SK-N-SH treated with all-trans-retinoic acid at 6 μM for 48 hours (cell line): ENCODE measurements at regions not wholly inside any gene's neighbourhood (a gene's known extent, or its start where the extent isn't known, plus 50 kb on each side); places are given as distances from the start of the nearest gene placed in this dataset.

ENCODE experiments used
- ARNTL ChIP-seq: fragments of 450-650 bp; formaldehyde crosslinking; IDR thresholded peaks from 2 replicates; pipeline ENCODE4 v1.5.0; 2020; ENCODE audit warnings: low read depth, mild to moderate bottlenecking, moderate library complexity, borderline replicate concordance
- BACH2 ChIP-seq: fragments of 250-450 bp; sonication (Bioruptor Pico); IDR thresholded peaks from 2 replicates; pipeline ENCODE4 v1.9.0; 2021; ENCODE audit warnings: mild to moderate bottlenecking, borderline replicate concordance
- PPARA ChIP-seq: fragments of 250-450 bp; sonication (Bioruptor Pico); IDR thresholded peaks from 2 replicates; pipeline ENCODE4 v1.5.0; 2020; ENCODE audit warnings: mild to moderate bottlenecking, borderline replicate concordance
- RARB ChIP-seq: fragments of 250-450 bp; sonication (Bioruptor Pico); IDR thresholded peaks from 2 replicates; pipeline ENCODE4 v1.8.0; 2021; ENCODE audit warnings: mild to moderate bottlenecking, moderate library complexity
- SNAI2 ChIP-seq: fragments of 250-450 bp; sonication (Bioruptor Pico); IDR thresholded peaks from 2 replicates; pipeline ENCODE4 v1.5.0; 2020; ENCODE audit warnings: mild to moderate bottlenecking, moderate library complexity
- TOX ChIP-seq: fragments of 250-450 bp; sonication (Bioruptor Pico); IDR thresholded peaks from 2 replicates; pipeline ENCODE4 v1.8.0; 2021; ENCODE audit warnings: mild to moderate bottlenecking, moderate library complexity, borderline replicate concordance
- ZC3H10 ChIP-seq: fragments of 250-450 bp; sonication (Bioruptor Pico); IDR thresholded peaks from 2 replicates; pipeline ENCODE4 v1.5.1; 2021; ENCODE audit warnings: mild to moderate bottlenecking, moderate library complexity
- ZFP30 ChIP-seq: fragments of 450-650 bp; formaldehyde crosslinking; IDR thresholded peaks from 2 replicates; pipeline ENCODE4 v1.5.0; 2022; ENCODE audit warnings: mild to moderate bottlenecking, moderate library complexity
- ZNF565 ChIP-seq: fragments of 450-650 bp; formaldehyde crosslinking; conservative IDR thresholded peaks from 2 replicates; pipeline ENCODE4 v1.5.0; 2020; ENCODE audit warnings: low read depth, mild to moderate bottlenecking, moderate library complexity
- ZNF70 ChIP-seq: fragments of 450-650 bp; formaldehyde crosslinking; IDR thresholded peaks from 2 replicates; pipeline ENCODE4 v1.5.0; 2020; ENCODE audit warnings: mild to moderate bottlenecking, moderate library complexity
- TF ChIP-seq, protein P1 (sequence below): fragments of 250-450 bp; sonication (Bioruptor Pico); IDR thresholded peaks from 2 replicates; pipeline ENCODE4 v1.8.0; 2020; ENCODE audit warnings: mild to moderate bottlenecking, moderate library complexity, borderline replicate concordance
- TF ChIP-seq, protein P2 (sequence below): fragments of 250-450 bp; sonication (Bioruptor Pico); IDR thresholded peaks from 2 replicates; pipeline ENCODE4 v1.5.1; 2020; ENCODE audit warnings: low read depth, mild to moderate bottlenecking, moderate library complexity
- TF ChIP-seq, protein P3 (sequence below): fragments of 250-450 bp; sonication (Bioruptor Pico); IDR thresholded peaks from 2 replicates; pipeline ENCODE4 v1.8.0; 2021; ENCODE audit warnings: low read depth, mild to moderate bottlenecking, moderate library complexity, borderline replicate concordance

DNA sequence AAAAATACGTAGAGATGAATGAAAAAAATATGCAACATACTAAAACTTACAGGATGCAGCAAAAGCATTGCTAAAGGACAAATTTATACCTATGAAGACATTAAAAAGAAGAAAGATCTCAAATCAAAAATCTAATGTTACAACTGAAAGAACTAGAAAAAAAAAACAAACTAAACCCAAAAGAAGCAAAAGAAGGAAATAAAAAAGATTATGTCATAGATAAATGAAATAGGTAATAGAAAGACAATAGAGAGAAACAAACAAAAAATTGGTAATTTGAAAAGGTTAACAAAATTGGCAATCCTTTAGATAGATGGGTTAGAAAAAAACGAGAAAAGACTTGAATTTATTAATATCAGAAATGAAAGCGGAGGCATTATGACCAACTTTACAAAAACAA, 1000.2 kb downstream of the TLE4 start:
- TF ChIP-seq ZC3H10 (no peak), RARB (CRISPR knock-in tag) (no peak), ARNTL (no peak), ZFP30 (CRISPR knock-in tag) (no peak), BACH2 (no peak), ZNF70 (no peak), TOX (CRISPR knock-in tag) (no peak), ZNF565 (CRISPR knock-in tag) (no peak), PPARA (no peak), SNAI2 (CRISPR knock-in tag) (no peak)
- TF ChIP-seq, protein P1, sequence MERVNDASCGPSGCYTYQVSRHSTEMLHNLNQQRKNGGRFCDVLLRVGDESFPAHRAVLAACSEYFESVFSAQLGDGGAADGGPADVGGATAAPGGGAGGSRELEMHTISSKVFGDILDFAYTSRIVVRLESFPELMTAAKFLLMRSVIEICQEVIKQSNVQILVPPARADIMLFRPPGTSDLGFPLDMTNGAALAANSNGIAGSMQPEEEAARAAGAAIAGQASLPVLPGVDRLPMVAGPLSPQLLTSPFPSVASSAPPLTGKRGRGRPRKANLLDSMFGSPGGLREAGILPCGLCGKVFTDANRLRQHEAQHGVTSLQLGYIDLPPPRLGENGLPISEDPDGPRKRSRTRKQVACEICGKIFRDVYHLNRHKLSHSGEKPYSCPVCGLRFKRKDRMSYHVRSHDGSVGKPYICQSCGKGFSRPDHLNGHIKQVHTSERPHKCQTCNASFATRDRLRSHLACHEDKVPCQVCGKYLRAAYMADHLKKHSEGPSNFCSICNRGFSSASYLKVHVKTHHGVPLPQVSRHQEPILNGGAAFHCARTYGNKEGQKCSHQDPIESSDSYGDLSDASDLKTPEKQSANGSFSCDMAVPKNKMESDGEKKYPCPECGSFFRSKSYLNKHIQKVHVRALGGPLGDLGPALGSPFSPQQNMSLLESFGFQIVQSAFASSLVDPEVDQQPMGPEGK (CRISPR knock-in tag) = no peak
- TF ChIP-seq, protein P2, sequence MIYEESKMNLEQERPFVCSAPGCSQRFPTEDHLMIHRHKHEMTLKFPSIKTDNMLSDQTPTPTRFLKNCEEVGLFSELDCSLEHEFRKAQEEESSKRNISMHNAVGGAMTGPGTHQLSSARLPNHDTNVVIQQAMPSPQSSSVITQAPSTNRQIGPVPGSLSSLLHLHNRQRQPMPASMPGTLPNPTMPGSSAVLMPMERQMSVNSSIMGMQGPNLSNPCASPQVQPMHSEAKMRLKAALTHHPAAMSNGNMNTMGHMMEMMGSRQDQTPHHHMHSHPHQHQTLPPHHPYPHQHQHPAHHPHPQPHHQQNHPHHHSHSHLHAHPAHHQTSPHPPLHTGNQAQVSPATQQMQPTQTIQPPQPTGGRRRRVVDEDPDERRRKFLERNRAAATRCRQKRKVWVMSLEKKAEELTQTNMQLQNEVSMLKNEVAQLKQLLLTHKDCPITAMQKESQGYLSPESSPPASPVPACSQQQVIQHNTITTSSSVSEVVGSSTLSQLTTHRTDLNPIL = no peak
- TF ChIP-seq, protein P3, sequence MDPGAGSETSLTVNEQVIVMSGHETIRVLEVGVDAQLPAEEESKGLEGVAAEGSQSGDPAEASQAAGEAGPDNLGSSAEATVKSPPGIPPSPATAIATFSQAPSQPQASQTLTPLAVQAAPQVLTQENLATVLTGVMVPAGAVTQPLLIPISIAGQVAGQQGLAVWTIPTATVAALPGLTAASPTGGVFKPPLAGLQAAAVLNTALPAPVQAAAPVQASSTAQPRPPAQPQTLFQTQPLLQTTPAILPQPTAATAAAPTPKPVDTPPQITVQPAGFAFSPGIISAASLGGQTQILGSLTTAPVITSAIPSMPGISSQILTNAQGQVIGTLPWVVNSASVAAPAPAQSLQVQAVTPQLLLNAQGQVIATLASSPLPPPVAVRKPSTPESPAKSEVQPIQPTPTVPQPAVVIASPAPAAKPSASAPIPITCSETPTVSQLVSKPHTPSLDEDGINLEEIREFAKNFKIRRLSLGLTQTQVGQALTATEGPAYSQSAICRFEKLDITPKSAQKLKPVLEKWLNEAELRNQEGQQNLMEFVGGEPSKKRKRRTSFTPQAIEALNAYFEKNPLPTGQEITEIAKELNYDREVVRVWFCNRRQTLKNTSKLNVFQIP (CRISPR knock-in tag) = no peak
